DMS153 (cell line): ENCODE measurements at regions not wholly inside any gene's neighbourhood (a gene's known extent, or its start where the extent isn't known, plus 50 kb on each side); places are given as distances from the start of the nearest gene placed in this dataset.

Experiments used
- DNase-seq: peaks from one replicate; lab custom pipeline; 2025; lab: John Stamatoyannopoulos, UW

DNA sequence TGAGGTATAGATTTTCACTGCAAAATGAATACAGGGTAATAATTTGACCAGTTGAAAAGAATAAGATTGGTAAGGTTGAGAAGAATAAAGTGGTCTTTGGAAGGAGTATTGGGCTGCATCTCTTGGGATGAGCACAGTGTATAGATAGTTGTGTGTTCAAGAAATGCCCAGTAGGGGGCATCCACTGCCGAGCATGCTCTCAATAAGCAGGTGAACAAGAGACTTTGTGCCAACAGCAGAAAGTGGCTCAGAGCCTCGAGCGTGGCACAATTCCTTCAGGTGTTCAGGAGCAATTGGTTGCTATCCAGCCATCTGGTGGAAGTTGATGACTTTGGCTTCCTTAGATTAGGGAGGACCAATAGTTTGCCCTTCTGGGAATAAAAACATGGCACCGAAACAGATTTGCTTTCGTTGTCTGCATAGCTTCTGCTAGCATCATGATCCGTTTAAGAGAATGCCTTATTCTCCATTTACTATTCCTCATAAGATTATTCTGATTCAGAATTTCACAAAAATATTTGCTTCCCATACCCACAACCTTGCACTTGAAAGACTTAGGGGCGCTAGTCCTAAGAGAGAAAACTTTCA is 258.1 kb upstream of the NEIL3 start:
- DNase-seq = peak; percentile 2

DNA sequence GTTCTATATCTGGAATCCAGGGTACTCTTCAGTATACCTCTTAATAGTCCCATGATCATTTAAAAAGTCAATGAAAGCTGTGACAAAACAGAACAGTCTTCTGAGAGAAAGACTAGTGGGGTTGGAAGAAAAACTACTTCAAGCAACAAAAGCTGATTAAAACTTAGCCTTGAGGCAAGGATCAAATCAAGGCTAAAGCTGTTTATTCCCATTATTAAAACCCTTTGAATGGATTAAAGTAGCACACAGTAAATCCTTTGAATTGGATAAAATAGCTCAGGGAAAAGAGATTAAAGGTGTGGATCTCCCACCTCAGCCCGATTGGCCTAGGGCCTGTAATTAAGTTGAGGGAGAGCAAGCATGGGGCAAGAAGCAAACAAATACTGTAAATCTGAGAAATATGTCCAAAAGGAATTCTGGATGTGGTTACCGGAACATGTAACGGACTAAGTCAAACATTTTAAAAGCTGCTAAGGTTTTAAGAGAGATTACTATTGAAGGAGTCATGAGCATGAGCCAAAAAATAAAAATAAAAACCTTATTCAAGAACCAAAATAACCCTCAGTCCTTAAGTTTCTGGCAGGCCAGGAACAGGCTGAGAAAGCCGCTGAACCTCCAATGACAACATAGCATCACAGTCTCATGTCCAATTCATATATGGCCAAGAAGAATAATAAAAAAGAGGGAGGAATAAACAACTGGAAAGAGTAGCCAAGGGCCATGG is 257.3 kb upstream of the NEIL3 start:
- DNase-seq = no peak

DNA sequence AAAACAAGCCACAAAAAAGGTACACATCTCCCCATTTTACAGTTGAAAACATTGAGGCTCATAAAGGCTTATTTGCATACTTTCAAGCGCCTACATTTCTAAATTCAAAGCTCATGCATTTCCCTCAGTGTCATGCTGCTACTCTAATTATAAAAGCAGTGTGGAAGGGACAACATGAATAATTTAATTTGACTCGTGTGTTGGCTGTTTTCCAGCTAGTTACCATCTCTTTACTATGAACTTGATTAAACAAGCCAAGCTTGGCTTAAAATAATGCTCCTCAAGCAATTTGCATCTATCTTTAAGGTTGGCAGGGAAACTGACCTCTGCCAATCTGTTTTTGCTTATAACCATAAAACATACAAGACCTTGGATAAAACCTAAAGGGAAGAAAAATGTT is 252.5 kb upstream of the NEIL3 start:
- DNase-seq = no peak

DNA sequence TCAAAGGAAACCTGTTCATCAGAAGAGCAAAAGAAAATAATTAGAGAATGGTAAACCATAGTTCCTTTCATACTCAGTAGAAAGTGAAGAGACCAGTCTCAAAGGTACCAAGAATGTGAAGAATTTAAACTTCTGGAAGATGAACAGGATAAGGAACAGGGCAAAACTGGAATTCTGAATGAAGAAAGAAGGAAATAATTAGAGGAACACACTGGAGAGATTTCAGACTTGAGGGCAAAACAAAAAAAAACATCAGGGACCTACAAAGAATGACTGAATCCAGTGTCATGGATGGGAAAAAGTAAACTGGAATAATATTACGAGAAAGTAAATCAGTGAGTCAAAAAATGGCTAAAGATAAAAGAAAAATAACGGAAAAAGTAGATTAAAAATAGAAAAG is 245.6 kb upstream of the NEIL3 start:
- no peak for DNase-seq

DNA sequence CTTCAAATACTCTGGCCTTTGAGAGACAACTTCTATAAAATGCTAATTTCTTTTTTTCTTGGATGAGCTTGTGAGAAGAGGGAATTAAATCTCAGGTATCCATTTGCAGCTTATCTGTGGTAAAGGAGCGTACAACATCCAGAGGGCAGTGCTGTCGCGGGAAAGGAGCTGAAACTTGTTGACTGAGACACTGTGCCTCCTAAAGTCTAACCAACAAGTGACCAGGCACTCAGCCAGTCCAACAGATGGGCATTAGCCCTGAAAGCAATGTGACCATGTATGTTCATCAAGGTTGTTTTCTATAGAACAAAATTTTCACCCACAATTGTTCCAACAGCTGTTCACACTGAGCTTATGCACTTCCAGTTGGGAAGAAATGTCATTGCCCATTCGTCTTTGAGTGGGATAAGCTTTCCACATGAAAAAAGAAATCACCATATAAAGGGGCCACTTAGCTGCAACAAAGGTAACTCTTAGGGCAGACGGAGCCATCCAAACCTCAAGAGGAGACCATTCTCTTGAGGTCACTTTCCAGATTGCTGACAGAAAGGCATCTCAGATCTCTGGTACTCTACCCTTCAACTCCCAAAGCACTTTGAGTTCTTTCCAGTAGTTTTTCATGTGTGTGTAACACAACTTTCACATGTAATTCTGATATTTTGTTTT is 244.8 kb upstream of the NEIL3 start:
- DNase-seq = no peak

DNA sequence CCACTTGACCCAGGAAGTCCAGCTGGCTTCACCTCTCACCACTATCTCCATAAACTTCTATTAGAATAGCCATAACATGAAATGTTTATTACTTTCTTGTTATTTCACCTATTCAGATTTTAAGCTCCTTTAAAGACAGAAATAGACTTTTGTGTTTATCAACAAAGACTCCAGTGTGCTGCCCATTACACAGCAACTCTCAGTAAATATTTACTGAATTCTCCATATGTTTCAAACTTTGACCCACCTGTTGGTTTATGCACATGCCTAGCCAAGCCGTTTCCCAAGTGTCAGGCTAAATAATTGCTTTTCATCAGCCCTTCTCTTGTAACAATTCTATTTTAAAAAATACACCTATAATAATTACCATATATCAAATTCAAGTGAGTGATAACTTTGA is 242.9 kb upstream of the NEIL3 start:
- DNase-seq = no peak

DNA sequence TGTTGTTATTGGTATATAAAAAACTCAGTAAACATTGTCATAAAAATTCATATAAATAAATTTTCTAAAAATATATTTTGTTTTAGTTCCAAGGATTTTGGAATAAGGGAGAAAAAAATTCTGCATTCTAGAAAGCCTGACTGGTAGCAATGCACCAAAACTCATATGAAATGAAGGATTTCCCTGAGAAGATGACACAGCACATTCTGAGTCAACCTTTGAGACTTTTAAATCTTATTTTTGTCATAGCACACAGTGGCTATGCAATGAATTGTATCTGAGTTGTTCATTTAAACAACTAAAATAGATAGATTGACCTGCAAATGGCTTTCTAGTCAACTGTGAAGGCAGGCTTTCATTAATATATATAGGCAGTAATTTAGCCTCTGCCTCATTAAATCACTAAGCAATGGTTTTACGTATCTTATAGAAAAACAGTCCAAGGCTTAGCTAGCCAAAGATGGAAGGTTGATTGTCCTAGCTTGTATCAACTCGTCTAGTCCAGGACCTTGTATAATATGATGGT is 239.1 kb upstream of the NEIL3 start:
- DNase-seq = no peak

DNA sequence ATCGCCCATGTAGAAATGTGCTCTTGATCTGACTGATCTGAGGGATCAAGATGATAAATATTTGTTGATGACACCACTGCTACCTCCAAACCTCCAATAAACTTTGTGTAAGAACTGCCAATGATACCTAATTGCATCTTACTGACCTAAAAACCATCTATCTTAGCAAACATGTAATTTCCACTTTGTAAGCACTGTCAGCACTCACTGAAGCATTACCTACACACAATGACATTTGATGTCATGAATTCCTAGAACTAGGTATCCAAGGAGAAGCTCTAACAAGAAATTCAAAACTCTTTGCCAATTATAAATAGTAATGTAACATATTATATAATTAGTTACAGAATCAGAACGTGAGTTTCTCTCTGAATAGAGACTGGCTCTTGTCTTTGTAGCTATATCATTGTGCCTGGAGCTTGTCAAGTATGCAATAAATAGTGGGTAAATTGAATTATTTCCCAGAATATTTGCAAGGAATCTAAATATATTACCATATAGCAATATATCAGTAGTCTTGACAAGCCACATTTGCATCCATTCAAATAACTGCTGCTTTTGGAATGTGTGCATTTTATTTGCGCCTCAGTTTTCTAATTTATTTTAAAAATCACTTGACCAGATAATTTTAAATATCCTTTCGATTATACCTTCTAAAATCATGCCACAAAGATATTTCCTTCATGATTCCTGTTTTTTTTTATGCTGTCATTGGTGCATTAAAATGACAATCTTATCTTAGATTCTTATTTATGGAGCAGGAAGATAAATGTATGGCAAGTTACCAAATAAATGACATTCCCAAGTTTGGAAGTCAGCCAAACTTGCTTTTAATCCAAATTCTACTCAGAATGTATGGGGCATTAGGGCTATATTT is 232.3 kb upstream of the NEIL3 start:
- DNase-seq = no peak

DNA sequence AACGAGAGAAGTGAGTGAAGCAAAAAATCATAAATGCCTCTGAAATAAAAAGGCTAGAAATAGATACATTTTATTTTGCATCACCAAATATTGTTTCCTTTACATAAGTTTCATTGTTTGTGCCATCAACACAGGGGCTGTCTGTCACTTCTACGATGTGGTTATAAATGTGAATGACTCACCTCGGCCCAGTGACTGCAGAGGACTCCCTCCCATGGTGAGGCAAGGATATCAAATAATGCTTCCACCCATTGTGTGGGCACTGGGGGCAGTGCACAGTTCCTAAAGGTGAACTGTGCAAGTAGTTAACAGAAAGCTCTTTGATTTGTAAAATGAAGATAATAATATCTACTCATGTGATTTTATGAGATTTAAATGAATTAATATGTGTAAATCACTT is 230.3 kb upstream of the NEIL3 start:
- no peak for DNase-seq

DNA sequence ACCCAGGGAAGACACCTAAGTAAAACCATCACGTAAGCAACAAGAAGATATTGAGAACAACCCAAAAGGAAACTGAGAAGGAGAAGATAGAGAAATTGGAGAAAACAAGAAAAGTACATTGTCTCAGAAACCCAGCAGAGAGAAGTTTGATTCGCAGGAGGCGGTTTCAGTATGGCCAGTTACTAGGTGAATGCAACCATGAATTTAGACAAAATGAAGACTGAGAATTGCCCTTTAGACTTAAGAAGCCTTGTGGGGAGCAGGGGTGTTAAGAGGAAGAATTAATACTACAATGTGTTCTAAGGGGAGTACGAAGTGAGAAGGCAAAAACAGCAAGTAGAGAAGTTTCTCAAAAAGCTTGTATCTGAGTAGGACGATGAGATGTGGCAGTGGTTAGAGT is 229.3 kb upstream of the NEIL3 start:
- DNase-seq = no peak

DNA sequence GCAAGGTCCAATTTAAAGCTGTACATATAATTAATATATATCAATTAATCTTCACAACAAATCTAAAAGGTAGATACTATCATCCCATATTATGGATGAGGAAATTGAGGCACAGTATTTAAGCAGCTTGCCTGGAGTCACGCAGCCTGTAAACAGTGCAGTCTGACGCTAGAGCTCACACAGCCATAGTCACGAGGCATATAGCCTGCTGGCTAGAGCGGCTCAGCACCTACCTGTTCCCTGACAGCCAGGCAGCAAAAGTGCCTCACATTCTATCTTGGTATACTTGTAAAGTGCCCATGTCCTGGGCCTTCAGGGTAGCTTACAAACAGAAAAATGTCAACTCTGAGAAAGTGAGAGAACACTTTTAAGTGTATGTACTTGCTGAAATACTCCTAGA is 222.6 kb upstream of the NEIL3 start:
- no peak for DNase-seq

DNA sequence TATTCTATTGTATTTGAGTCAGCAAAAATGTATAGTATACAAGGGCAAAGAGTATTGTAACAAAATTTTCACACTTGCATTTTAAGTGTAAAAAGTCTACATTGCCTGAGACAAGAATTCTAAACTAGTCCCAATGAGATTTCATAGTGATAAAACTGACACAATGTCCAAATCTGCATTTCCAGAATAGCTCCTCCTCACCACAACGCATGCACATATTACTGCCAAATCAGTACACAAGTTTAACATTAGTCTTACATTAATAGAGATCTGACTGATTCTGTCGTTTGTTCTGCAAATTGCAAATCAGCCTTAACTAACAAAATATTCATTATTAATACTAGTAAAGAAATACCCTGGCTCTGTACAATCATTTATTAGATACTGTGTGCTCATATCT is 222.2 kb upstream of the NEIL3 start:
- DNase-seq = no peak

DNA sequence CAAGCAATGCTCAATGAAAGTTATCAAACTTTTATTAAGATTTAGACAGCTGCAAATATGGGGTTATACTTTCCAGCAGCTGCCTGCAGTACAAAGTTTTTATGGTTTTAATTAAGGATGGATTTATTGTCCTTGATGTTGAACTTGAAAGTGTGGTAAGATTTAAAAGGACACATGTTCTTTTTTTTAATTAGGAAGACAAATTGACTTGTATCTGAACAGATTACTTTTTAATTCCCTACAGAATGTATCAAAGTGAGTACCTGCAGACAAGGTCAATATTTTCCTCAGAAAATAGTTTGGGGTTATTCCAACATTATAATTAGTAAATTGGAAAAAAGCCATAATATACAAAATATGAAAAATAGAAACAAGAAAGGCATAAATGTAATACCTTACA is 218.2 kb upstream of the NEIL3 start:
- no peak for DNase-seq

DNA sequence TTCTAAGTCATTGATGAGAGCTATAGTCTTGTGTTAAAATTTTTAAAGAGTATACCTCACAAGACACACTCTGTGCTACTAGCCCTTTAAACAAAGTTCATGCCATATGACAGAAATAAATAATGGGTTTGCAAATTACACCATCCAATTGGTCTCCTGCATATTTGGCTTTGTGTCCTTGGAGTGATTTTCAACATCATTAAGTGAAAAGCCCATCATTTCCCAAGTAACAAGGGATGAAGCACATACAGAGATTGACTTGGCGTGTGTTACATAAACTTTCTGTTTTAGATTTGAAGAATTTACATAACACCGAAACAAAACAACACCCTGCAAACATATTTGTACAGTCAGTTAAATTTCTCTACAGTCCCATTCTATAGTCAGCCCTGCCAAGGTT is 216.9 kb upstream of the NEIL3 start:
- DNase-seq = no peak

DNA sequence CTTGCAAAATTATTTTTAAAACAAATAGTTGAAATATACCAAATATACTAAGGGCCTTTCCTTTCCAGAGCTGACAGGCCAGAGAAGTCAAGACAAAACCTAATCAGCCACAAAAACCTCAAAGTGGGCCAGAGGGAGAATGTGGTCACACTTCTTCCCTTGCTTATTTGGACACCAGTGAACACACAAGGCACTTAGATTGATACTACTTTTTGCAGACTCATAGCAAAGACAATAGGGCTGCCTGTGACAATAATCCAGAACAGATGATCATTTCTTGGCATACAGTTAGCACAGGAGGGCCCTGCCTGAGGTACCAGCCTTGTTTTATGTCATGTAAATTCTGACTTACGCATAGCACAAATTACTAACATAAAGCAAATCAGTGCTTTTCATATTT is 215.7 kb upstream of the NEIL3 start:
- DNase-seq = no peak

DNA sequence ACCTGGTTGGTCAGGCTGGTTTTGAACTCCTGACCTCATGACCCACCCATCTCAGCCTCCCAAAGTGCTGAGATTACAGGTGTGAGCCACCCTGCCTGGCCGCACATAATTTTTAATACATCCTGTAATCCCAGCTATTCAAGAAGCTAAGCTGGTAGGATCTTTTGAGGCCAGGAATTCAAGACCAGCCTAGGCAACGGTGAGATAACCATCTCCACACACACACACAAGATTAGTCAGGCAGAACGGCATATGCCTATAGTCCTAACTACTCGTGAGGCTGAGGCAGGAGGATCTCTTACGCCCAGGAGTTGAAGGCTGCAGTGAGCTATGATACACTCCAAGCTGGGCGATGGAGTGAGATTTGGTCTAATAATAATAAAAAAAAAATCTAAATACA is 212.4 kb upstream of the NEIL3 start:
- DNase-seq = no peak

DNA sequence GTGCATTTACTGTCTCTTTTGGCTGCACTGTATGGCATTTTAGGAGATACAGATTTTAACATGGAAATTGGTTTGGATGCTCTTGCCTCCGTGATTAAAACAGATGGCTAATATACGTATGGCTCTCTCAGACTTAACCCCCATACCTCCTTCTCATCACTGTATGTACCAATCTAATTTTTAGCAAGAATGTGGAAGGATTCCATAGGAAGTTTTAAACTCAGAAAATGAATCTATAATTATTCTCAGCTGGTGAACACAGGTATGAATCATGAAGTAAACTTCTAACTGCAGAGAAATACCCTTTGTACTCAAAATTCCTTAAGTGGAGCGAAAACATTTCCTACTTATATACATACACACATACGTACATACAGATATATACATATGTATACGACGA is 210.5 kb upstream of the NEIL3 start:
- no peak for DNase-seq

DNA sequence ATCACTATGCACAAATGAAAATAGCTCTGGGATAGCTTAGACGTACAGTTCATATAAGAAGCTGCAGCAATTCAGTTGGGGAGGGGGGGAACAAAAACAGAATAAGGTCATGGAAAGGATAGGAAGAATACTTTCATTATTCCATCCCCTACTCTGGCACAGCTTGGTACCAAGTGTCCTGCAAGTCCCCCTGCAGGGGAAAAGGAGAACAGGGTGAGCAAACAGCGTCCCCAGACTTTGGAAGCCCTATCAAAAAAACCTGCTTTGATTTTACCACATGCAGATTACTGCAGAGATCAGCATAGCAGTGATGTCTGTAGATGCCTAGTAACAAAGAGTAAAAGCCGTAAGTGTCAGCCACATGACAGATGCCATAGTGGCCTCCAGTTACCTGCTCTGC is 209.4 kb upstream of the NEIL3 start:
- DNase-seq = no peak

DNA sequence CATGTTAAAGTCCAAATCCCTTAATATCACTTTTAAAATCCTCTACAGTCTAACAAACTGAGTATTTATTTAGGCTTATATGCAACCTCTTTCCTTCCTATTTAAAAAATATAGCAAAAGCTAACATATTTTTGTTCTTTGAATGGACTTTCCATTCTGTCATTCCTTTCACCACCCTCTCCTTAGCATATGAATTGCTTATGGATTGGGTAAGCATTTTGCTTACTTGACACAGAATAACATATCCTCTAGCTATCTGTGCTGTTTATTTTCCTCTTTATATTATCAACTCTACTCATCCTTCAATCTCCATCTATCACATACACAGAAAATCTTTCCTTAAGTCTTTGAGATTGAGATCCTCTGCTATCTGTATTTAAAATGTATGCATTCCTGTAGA is 206.1 kb upstream of the NEIL3 start:
- no peak for DNase-seq

DNA sequence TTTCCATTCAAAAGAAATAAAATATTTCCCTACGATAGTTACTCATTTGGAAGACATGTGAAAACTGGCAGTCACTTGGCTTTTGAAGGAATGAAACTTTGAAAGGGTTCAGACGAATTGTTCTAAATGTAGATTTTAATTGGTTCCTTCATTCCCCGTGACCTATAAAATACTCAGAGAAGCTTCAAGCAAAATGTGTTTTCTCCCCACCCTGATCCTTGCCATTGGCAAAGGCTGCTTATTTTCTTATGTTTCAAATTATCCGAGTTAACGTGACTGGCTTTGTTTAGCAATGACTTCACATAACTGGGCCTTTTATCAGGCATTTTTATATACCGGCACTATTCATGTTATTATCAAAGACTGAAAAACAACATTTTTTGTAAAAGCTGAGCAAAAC is 204.1 kb upstream of the NEIL3 start:
- DNase-seq = no peak

DNA sequence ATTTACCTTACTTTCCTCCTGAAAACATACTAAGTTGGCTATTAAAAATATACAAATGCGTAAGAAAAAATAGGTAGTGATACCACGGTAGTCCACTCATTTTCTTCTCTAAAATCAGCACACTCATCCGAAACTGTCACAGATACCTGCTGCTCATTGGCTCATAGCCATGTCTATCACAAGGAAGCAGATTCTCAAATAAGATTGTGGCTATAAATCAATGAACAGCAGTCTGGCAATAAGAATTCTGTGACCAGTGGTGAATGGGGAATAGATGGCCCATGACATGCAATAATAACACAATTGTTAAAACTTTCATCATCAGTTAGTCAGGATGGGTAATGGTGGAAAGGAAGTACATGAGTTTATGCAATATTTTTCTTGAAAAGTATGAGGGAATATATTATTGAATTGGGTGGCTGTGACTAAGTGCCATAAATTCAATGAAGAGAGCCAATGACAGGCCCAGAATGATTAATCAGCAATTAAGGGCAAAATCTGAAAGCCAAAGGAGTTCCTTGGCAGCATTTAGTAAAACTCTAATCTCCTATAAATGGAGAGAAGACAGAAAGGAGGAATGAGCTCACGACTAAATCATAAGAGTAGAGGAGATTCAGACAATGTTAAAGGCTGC is 202.3 kb upstream of the NEIL3 start:
- no peak for DNase-seq

DNA sequence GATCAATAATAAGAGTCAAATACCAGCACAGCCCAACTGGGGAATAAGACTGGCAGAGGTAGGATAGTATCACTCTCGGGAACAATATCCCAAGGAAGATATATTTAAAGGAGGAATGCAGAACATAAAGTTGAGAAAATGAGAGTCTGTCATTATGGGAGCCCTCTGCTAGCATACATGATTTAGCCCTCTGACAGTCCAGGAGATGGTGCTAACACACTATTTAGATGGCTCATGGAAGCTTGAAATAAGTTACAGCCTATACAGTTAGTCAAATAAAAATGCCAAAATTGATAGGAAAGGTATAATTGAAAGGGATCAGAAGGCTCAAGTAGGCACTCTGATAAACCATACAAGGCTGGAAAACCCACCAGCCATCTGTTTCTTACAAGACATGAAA is 201.0 kb upstream of the NEIL3 start:
- no peak for DNase-seq
